ENCODE measurements at regions not wholly inside any gene's neighbourhood (a gene's known extent, or its start where the extent isn't known, plus 50 kb on each side); places are given as distances from the start of the nearest gene placed in this dataset.

GRCh38 chr14:98175881-98176280, 1096.1 kb downstream of the BCL11B start:
- Histone ChIP-seq H3K27me3 (replicated peaks; ENCODE audit: insufficient read depth) (no peaks in the 10 kb centered on the region), H3K9me3 (ENCODE audit: low read depth) (no peaks in the 10 kb centered on the region), H3K27ac (no peak overlapping the region), H3K4me2 (ENCODE audit: unreplicated experiment) (no peak overlapping the region), H2AFZ (no peak overlapping the region), H4K20me1 (ENCODE audit: insufficient read depth) (no peaks in the 10 kb centered on the region), H3K79me2 (ENCODE audit: insufficient read depth) (no peaks in the 10 kb centered on the region), H3K4me1 (ENCODE audit: insufficient read depth) (no peaks in the 10 kb centered on the region), H3K9ac (no peak overlapping the region), H3F3A (ENCODE audit: insufficient read depth) (no peaks in the 10 kb centered on the region), H3K36me3 (ENCODE audit: low read depth) (no peaks in the 10 kb centered on the region), H3K4me3 (no peak overlapping the region), H3K9me2 (ENCODE audit: insufficient read depth) (no peaks in the 10 kb centered on the region)
- TF ChIP-seq EZH2 (IDR thresholded peaks at IDR 0.05; ENCODE audit: insufficient read depth, poor library complexity, severe bottlenecking): no peak
- no peak for TF ChIP-seq EZH2phosphoT487 (IDR thresholded peaks at IDR 0.05; ENCODE audit: insufficient read depth, low read depth)
- WGBS, 2 experiments (ENCODE audit: low coverage in 1 of 2, low lambda C conversion rate in 2 of 2, missing lambda C conversion rate in 2 of 2): 55 to 59% methylated on average over 5 of the region's 5 CpGs
- in situ Hi-C loops (cut with MboI): no loop called here
- no peak for DNase-seq

GRCh38 chr14:98176892-98177291, 1095.1 kb downstream of the BCL11B start:
- H3K36me3 ChIP-seq (ENCODE audit: low read depth): no peaks in the 10 kb centered on the region
- H2AFZ ChIP-seq: no peak overlapping the region
- H3K27ac ChIP-seq: no peak overlapping the region
- H3K4me1 ChIP-seq (ENCODE audit: insufficient read depth): no peaks in the 10 kb centered on the region
- no peak overlapping the region for H3K9ac ChIP-seq
- H3K9me2 ChIP-seq (ENCODE audit: insufficient read depth): no peaks in the 10 kb centered on the region
- WGBS, 2 experiments (ENCODE audit: low coverage in 1 of 2, low lambda C conversion rate in 2 of 2, missing lambda C conversion rate in 2 of 2): 21 to 32% methylated on average over 3 of the region's 3 CpGs
- no peaks in the 10 kb centered on the region for H3K79me2 ChIP-seq (ENCODE audit: insufficient read depth)
- no peaks in the 10 kb centered on the region for H3K27me3 ChIP-seq (replicated peaks; ENCODE audit: insufficient read depth)
- no peak for DNase-seq
- in situ Hi-C loops (cut with MboI): no loop called here
- no peak overlapping the region for H3K4me3 ChIP-seq
- H3K9me3 ChIP-seq (ENCODE audit: low read depth): no peaks in the 10 kb centered on the region
- H3K4me2 ChIP-seq (ENCODE audit: unreplicated experiment): no peak overlapping the region
- no peak for TF ChIP-seq EZH2 (IDR thresholded peaks at IDR 0.05; ENCODE audit: insufficient read depth, poor library complexity, severe bottlenecking)
- no peak for TF ChIP-seq EZH2phosphoT487 (IDR thresholded peaks at IDR 0.05; ENCODE audit: insufficient read depth, low read depth)
- no peaks in the 10 kb centered on the region for H3F3A ChIP-seq (ENCODE audit: insufficient read depth)
- H4K20me1 ChIP-seq (ENCODE audit: insufficient read depth): no peaks in the 10 kb centered on the region

GRCh38 chr14:98177551-98177950, 1094.4 kb downstream of the BCL11B start:
- no peak for DNase-seq

GRCh38 chr14:98181241-98181640, 1090.8 kb downstream of the BCL11B start:
- H2AFZ ChIP-seq: no peak overlapping the region

More at GRCh38 chr14:98177551-98177950, 1094.4 kb downstream of the BCL11B start:
- no peaks in the 10 kb centered on the region for H3K4me1 ChIP-seq (ENCODE audit: insufficient read depth)
- H3K9me2 ChIP-seq (ENCODE audit: insufficient read depth): no peaks in the 10 kb centered on the region
- no peaks in the 10 kb centered on the region for H3K9me3 ChIP-seq (ENCODE audit: low read depth)
- 18 to 28% methylated on average over 1 of the region's 1 CpG for WGBS, 2 experiments (ENCODE audit: low coverage in 1 of 2, low lambda C conversion rate in 2 of 2, missing lambda C conversion rate in 2 of 2)
- H3K36me3 ChIP-seq (ENCODE audit: low read depth): no peaks in the 10 kb centered on the region
- no peak overlapping the region for H3K4me3 ChIP-seq
- no peak overlapping the region for H3K27ac ChIP-seq
- H3K79me2 ChIP-seq (ENCODE audit: insufficient read depth): no peaks in the 10 kb centered on the region
- in situ Hi-C loops (cut with MboI): no loop called here
- no peaks in the 10 kb centered on the region for H3F3A ChIP-seq (ENCODE audit: insufficient read depth)
- no peak for TF ChIP-seq EZH2 (IDR thresholded peaks at IDR 0.05; ENCODE audit: insufficient read depth, poor library complexity, severe bottlenecking)
- no peak for TF ChIP-seq EZH2phosphoT487 (IDR thresholded peaks at IDR 0.05; ENCODE audit: insufficient read depth, low read depth)
- H3K9ac ChIP-seq: no peak overlapping the region
- no peak overlapping the region for H2AFZ ChIP-seq
- H3K4me2 ChIP-seq (ENCODE audit: unreplicated experiment): no peak overlapping the region
- no peaks in the 10 kb centered on the region for H3K27me3 ChIP-seq (replicated peaks; ENCODE audit: insufficient read depth)
- no peaks in the 10 kb centered on the region for H4K20me1 ChIP-seq (ENCODE audit: insufficient read depth)

GRCh38 chr14:98181768-98182167, 1090.2 kb downstream of the BCL11B start:
- Histone ChIP-seq H3K4me2 (ENCODE audit: unreplicated experiment) (no peak overlapping the region), H3K36me3 (ENCODE audit: low read depth) (no peaks in the 10 kb centered on the region), H3K79me2 (ENCODE audit: insufficient read depth) (no peaks in the 10 kb centered on the region), H3K9ac (no peak overlapping the region), H3K9me2 (ENCODE audit: insufficient read depth) (no peaks in the 10 kb centered on the region), H3K9me3 (ENCODE audit: low read depth) (no peaks in the 10 kb centered on the region), H3F3A (ENCODE audit: insufficient read depth) (no peaks in the 10 kb centered on the region), H3K4me3 (no peak overlapping the region), H3K27me3 (replicated peaks; ENCODE audit: insufficient read depth) (no peaks in the 10 kb centered on the region), H2AFZ (no peak overlapping the region), H4K20me1 (ENCODE audit: insufficient read depth) (no peaks in the 10 kb centered on the region), H3K4me1 (ENCODE audit: insufficient read depth) (no peaks in the 10 kb centered on the region), H3K27ac (no peak overlapping the region)
- in situ Hi-C loops (cut with MboI): no loop called here
- TF ChIP-seq EZH2 (IDR thresholded peaks at IDR 0.05; ENCODE audit: insufficient read depth, poor library complexity, severe bottlenecking) (no peak), EZH2phosphoT487 (IDR thresholded peaks at IDR 0.05; ENCODE audit: insufficient read depth, low read depth) (no peak)
- no peak for DNase-seq
- WGBS, 2 experiments (ENCODE audit: low coverage in 1 of 2, low lambda C conversion rate in 2 of 2, missing lambda C conversion rate in 2 of 2): 56 to 57% methylated on average over 1 of the region's 1 CpG

More at GRCh38 chr14:98181241-98181640, 1090.8 kb downstream of the BCL11B start:
- Histone ChIP-seq H3F3A (ENCODE audit: insufficient read depth) (no peaks in the 10 kb centered on the region), H3K4me2 (ENCODE audit: unreplicated experiment) (no peak overlapping the region), H3K9me3 (ENCODE audit: low read depth) (no peaks in the 10 kb centered on the region), H3K27ac (no peak overlapping the region), H3K4me3 (no peak overlapping the region), H4K20me1 (ENCODE audit: insufficient read depth) (no peaks in the 10 kb centered on the region), H3K36me3 (ENCODE audit: low read depth) (no peaks in the 10 kb centered on the region), H3K27me3 (replicated peaks; ENCODE audit: insufficient read depth) (no peaks in the 10 kb centered on the region), H3K9me2 (ENCODE audit: insufficient read depth) (no peaks in the 10 kb centered on the region), H3K9ac (no peak overlapping the region), H3K4me1 (ENCODE audit: insufficient read depth) (no peaks in the 10 kb centered on the region), H3K79me2 (ENCODE audit: insufficient read depth) (no peaks in the 10 kb centered on the region)
- WGBS, 2 experiments (ENCODE audit: low coverage in 1 of 2, low lambda C conversion rate in 2 of 2, missing lambda C conversion rate in 2 of 2): 43 to 46% methylated on average over 7 of the region's 7 CpGs
- DNase-seq: no peak
- no peak for TF ChIP-seq EZH2 (IDR thresholded peaks at IDR 0.05; ENCODE audit: insufficient read depth, poor library complexity, severe bottlenecking)
- no peak for TF ChIP-seq EZH2phosphoT487 (IDR thresholded peaks at IDR 0.05; ENCODE audit: insufficient read depth, low read depth)
- in situ Hi-C loops (cut with MboI): no loop called here

Data from GM23248 (cell line).